Ecto neural progenitor cell (in vitro differentiated cells): ENCODE measurements at regions not wholly inside any gene's neighbourhood (a gene's known extent, or its start where the extent isn't known, plus 50 kb on each side); places are given as distances from the start of the nearest gene placed in this dataset.

Experiments
- DNase-seq: peaks from one replicate; pipeline ENCODE4 v3.0.0-alpha.2; 2018; ENCODE audit warnings: low spot score

- no peak for DNase-seq
These were observed 1012.7 kb upstream of the ADGRL3 start for GRCh38 chr4:60187428-60187827.

DNA sequence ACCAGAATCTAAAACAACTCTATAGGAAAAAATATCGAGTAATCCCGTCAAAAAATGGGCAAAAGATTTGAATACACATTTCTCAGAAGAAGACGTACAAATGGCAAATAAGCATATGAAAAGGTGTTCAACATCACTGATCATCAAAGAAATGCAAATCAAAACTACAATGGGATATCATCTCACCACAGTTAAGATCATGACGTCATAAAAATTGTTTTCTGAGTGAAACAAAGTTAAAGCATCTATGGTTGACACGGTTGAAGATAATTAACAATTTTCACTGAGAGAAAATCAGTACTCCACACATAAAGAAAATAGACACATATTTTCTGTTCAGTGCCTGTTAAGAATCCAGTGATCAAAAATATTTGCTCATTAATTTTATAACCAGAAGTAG lies 1010.8 kb upstream of the ADGRL3 start:
- DNase-seq, result no peak

DNA sequence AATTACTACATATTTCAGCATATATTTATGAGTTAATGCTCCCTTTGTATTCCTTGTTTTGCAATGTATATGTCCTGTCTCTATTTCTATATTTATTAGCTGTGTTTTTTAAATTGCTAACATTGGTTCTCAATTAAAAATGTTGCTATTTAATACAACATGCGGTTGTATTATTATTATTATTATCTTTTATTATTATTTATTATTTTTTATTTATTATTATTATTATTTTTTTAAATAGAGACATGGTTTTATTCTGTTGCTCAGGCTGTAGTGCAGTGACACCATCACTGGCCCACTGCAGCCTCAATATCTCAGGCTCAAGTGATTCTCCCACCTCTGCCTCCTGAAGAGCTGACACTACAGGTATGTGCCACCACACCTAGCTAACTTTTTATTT lies 1005.9 kb upstream of the ADGRL3 start:
- DNase-seq, result no peak

DNA sequence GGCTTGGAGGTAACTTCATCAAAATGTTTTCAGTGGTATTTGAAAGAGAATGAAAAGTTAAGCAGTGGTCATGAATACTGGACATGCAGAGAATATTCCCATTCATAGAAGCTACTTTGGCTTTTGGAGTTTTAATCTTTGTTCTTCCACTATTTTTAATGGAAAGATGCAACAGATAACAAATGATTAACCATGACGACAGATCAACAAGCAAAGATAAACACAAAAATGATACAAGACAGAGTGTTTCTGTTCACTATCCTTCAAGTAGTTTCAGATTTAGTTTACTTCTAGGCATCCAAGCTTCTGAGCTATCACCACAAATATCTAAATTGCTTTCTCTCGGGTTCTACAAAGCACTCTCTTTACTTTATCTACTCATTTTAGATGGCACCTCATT lies 1004.9 kb upstream of the ADGRL3 start:
- no peak for DNase-seq

- peak; percentile 51 for DNase-seq
These were observed 999.0 kb upstream of the ADGRL3 start for GRCh38 chr4:60201052-60201673.

DNA sequence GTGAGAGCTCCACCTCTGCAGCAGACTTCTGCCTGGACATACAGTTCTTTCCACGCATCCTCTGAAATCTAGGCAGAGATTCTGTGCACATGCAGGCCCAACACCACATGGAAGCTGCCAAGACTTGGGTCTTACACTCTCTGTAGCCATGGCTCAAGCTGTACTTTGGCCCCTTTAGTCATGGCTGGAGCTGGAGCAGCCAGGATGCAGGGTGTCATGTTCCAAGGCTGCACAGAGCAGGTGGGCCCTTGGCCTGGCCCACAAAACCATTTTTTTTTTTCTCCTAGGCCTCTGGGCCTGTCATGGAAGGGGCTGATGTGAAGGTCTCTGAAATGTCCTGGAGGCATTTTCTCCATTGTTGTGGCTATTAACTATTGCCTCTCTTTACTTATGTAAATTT lies 990.5 kb upstream of the ADGRL3 start:
- DNase-seq, result no peak

DNA sequence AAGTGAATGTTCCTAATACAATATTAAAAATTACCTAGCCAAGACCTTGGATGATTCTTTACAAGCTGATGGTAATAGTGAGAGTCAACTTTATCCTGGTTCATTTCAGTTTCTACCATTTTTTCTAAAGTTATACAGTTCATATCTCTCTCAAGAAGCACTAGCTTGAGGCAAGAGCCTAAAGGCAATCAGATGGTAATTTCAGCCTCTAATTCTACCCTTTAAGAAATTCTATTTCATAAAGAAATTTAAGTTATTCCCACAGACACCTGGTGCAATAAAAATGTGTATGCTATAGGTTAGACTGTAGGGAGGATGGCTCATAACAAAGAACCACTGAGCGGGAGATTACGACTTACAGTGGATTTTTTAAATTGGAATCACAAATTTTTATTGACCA lies 984.2 kb upstream of the ADGRL3 start:
- no peak for DNase-seq

DNA sequence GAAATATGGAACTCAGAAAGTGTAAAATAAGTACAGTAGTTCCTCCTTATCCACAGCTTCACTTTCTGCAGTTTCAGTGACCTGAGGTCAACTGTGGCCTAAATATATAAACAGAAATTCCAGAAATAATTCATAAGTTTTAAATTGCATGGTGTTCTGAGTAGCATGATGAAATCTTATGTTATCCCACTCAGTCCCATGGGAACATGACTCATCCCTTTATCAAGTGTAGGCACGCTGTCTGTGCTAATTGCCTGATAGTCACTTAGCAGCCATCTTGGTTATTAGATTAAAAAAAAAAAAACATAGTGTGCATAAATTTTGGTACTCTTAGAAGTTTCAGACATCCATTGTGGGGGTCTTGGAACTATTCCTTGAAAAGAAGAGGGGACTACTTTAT lies 983.4 kb upstream of the ADGRL3 start:
- no peak for DNase-seq

DNA sequence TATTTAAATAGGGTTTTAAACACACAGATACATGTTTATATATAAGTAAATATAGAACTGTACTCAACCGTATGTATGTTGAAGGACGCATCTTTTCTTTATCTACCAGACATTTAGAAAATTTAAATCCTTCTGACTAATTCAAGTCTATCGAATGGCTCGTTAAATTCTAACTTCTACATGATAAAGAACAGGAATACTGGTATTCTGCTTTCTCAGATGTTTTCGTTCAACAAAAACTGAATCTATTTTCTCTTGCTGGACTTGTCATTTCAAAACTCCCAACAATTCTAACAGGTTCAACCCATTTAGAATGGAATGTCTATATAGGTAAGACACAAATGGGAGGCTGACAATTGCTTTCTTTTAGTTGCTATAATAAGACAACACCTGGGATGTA lies 978.3 kb upstream of the ADGRL3 start:
- no peak for DNase-seq

- no peak for DNase-seq
These were observed 976.8 kb upstream of the ADGRL3 start for GRCh38 chr4:60223208-60223923.

DNA sequence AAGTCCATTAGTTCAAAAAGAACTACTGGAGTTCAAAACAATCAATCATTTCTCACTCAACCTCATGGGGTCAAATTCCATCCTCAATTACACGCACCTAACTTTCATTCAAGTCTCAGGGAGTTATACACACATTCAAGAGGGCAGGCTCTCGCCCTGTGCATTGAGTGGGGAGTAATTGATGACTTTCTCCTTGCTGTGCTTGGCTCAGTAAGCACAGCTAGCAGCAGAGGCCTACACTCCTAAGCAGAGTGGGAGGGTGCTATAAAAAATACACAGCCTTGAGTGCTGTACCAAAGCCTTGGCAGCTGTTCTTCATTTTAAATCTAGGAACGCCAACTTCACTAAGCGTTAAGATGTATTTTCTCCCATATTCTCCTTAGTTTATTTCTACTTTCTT lies 958.3 kb upstream of the ADGRL3 start:
- peak; percentile 46 for DNase-seq

DNA sequence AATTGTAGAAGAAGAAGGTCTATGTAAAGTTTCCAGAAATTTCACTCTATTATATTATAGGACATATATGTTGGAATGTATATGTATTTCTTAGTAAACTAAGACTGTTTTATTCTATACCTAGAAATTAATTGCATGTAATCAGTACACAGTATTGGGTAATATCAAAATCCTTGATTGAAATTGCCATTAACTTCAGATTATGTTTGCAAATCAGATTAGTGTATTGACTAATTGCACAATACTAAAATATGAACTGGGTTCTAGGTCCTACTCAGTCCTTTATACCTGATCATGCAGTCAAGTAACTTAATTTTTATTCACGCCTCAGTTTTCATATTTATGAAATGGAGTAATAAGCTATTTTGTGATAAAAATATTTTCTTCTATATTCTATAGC lies 950.3 kb upstream of the ADGRL3 start:
- no peak for DNase-seq

- no peak for DNase-seq
These were observed 949.5 kb upstream of the ADGRL3 start for GRCh38 chr4:60250657-60251056.

- DNase-seq, result no peak
These were observed 940.3 kb upstream of the ADGRL3 start for GRCh38 chr4:60259781-60260180.

DNA sequence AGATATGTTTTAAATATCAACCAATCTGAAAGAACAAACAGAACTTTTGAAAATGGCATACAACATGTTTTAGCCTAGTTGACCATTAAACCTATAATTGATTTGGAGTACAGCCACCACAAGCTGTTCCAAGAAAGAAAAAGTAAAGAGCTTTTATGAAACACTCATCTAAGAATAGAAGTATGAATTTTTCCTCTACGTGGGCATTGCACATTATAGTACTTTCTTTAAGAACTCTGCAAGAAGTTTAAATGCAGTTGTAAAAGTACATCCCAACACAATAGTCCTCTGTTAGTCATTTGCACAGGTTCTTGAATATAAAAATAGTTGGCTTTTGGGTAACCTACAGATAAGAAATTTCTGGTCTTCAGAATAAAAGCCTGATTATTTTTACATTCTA lies 933.6 kb upstream of the ADGRL3 start:
- DNase-seq, result no peak

GRCh38 chr4:60296386-60296785 lies 903.7 kb upstream of the ADGRL3 start:
- no peak for DNase-seq

GRCh38 chr4:60313611-60314178 lies 886.4 kb upstream of the ADGRL3 start:
- DNase-seq, result no peak

GRCh38 chr4:60314416-60314815 lies 885.7 kb upstream of the ADGRL3 start:
- no peak for DNase-seq

DNA sequence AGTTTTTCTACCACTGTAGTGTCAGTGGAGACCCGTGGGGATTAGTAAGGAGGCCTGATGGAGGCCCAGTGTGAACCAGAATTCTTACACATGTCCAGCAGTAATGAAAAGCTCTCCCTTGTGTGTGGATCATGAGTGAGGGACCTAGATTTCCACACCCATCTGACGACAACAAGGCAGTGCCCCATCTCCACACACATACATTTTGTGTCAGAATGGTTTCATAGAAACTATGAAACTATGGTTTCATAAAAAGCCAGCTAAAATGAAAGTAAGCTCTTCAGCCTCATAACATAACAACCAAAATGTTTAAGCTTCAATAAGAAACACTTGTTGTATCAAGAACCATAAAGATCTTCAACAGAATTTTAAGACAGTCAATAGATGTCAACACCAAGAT lies 884.5 kb upstream of the ADGRL3 start:
- DNase-seq, result no peak

GRCh38 chr4:60326735-60327134 lies 873.4 kb upstream of the ADGRL3 start:
- no peak for DNase-seq

- no peak for DNase-seq
These were observed 872.5 kb upstream of the ADGRL3 start for GRCh38 chr4:60327651-60328050.

- no peak for DNase-seq
These were observed 855.2 kb upstream of the ADGRL3 start for GRCh38 chr4:60344908-60345307.

DNA sequence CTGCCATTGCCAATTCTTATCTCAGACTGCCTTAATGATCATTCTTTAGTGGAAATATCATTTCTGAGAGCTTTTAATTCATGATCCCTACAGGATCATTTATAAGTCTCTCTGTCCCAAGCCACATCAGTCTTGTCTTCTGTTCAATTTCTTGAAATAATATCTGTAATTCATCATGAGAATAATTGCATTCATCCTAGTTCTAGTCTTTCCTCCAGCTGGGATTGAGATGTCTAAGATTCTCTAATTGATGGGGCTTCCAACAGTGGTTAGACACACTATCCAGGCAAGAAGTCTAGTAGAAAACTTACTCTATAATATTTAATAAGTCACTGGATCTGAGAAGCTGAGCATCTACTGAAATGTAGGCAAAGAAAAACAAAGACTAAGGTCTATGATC lies 854.7 kb upstream of the ADGRL3 start:
- no peak for DNase-seq
